NB4 (cell line): ENCODE measurements at regions not wholly inside any gene's neighbourhood (a gene's known extent, or its start where the extent isn't known, plus 50 kb on each side); places are given as distances from the start of the nearest gene placed in this dataset.

Experiments
- CTCF ChIP-seq: IDR thresholded peaks from one replicate; pipeline ENCODE4 v1.5.1; 2012; ENCODE audit warnings: low read depth, low read length
- MAX ChIP-seq: IDR thresholded peaks from 2 replicates; pipeline ENCODE4 v1.6.1; 2011; ENCODE audit warnings: low read depth, low read length
- POLR2A ChIP-seq: IDR thresholded peaks from 2 replicates; pipeline ENCODE4 v1.6.1; 2011; ENCODE audit warnings: mild to moderate bottlenecking; ENCODE audit not compliant: insufficient read length; ENCODE audit errors: extremely low read depth

GRCh38 chr12:97131220-97131981 lies 224.3 kb downstream of the NEDD1 start:
- TF ChIP-seq CTCF (no peak), POLR2A (no peak), MAX (no peak)
